GM18505 (cell line): ENCODE measurements at regions not wholly inside any gene's neighbourhood (a gene's known extent, or its start where the extent isn't known, plus 50 kb on each side); places are given as distances from the start of the nearest gene placed in this dataset.

Source experiments
- ATAC-seq: cut with Tn5 transposase; IDR thresholded peaks from one replicate; pipeline ENCODE4 v1.9.1; 2021; ENCODE audit not compliant: unreplicated experiment
- POLR2A ChIP-seq: IDR thresholded peaks from 4 replicates; pipeline ENCODE4 v1.6.1; 2011; ENCODE audit warnings: borderline replicate concordance; ENCODE audit not compliant: insufficient read depth, insufficient read length; ENCODE audit errors: extremely low read depth

- ATAC-seq = no peak
- no peak for TF ChIP-seq POLR2A
These were observed 93.8 kb downstream of the GLRX3 start for GRCh38 chr10:130230036-130230435.

DNA sequence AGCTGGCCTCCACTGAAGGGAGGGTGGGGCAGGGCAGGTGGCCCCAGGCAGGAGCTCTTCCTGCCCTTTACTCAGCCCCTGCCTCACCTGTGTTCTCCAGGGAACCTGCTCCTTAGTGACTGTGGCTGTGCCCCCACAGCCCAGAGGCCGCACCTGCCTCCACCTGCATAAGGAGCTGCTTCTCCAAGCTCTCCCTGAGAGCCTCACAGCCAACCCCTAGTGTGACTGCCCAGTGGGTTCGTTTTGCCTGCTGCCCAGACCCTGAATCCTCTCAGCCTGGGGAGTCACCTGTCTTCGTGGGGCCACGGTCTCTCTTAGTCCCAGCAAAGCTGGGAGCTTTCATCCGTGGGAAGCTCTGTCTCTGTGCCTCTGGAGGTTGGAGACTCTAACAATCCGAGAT is 94.4 kb downstream of the GLRX3 start:
- TF ChIP-seq POLR2A = no peak
- ATAC-seq = no peak

DNA sequence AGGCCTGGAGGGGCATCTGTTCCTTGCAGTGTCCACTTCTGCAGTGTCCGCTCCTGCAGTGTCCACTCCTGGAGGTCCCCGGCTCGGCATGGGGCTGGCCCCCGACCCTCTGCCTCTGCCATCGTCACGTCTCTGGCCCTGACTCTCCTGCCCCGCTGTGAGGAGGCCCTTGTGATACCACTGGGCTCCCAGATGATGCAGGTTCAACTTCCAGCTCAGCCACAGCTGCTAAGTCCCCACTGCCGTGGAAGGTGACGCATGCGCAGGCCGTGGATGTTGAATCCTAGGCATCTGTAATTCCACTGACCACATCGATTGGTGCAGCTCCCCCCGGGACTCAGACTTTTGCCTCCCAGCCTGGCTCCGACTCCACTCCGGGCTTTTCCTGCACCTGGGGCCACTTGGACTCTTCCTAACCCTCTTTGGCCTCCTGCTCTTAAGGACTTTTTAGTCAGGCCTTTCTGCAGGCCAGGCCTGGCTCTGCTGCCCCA is 95.1 kb downstream of the GLRX3 start:
- no peak for ATAC-seq
- no peak for TF ChIP-seq POLR2A

GRCh38 chr10:130232166-130233034 is 96.2 kb downstream of the GLRX3 start:
- no peak for TF ChIP-seq POLR2A
- ATAC-seq = no peak

DNA sequence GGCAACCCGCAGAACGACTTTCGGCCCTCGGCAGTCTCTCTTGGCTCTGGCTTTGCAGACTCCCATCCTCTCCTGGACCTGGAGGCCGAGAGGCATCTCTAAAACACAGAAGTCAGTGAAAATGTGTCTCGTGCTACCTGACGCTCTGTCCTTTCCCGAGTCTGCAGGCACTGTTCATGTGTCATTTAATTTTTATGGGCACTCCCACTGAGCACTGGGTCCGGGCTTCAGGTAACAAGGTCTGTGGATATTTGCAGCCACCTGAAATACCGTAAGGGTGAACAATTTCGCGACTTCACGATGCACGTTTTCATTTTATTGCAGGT is 96.8 kb downstream of the GLRX3 start:
- TF ChIP-seq POLR2A = no peak
- ATAC-seq = no peak

DNA sequence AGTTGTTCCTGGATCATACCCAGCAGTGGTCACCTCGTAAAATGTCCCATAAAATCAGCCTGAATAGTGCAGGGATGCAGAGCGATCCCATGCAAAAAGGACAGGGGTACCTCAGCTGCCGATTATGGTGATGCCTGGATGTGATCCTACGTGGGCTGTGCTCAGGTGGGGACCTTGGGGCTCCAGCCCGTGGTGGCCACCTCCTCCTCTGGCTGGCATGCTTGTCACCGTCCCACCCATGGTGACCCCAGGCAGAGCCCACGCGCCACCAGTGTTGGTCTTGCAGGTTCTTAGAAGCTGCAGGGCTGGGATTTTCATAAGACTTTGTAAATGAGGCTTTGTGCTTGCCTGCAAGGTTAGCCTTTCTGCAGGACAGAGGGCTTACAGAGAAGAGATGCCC is 97.2 kb downstream of the GLRX3 start:
- TF ChIP-seq POLR2A = no peak
- ATAC-seq = no peak

GRCh38 chr10:130234171-130234965 is 98.2 kb downstream of the GLRX3 start:
- no peak for TF ChIP-seq POLR2A
- no peak for ATAC-seq

- no peak for TF ChIP-seq POLR2A
- no peak for ATAC-seq
These were observed 100.5 kb downstream of the GLRX3 start for GRCh38 chr10:130236711-130237110.

DNA sequence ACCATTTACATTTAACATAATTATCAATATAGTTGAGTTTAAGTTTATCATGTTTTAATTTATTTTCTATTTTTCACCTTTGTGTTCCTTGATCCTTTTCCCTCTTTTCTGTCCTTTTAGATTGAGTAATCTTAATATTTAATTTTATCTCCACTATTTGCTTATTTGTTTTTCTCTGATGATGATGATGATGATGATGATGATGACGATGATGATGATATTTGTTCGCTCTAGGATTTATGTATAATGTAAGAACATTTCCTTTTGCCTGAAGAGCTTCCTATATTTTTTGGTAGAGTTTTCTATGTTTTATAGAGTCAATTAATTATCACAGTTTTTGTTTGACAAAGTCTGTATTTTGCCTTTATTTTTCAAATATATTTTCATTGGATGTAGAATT is 104.2 kb downstream of the GLRX3 start:
- ATAC-seq = no peak
- no peak for TF ChIP-seq POLR2A

GRCh38 chr10:130242513-130242912 is 106.3 kb downstream of the GLRX3 start:
- ATAC-seq = no peak
- no peak for TF ChIP-seq POLR2A

GRCh38 chr10:130243015-130243414 is 106.8 kb downstream of the GLRX3 start:
- ATAC-seq = no peak
- no peak for TF ChIP-seq POLR2A

- TF ChIP-seq POLR2A = no peak
These were observed 108.1 kb downstream of the GLRX3 start for GRCh38 chr10:130244031-130244927.

GRCh38 chr10:130244928-130245495 is 108.8 kb downstream of the GLRX3 start:
- no peak for ATAC-seq
- TF ChIP-seq POLR2A = no peak

More at GRCh38 chr10:130244031-130244927, 108.1 kb downstream of the GLRX3 start:
- no peak for ATAC-seq
